ENCODE measurements at regions not wholly inside any gene's neighbourhood (a gene's known extent, or its start where the extent isn't known, plus 50 kb on each side); places are given as distances from the start of the nearest gene placed in this dataset.

DNA sequence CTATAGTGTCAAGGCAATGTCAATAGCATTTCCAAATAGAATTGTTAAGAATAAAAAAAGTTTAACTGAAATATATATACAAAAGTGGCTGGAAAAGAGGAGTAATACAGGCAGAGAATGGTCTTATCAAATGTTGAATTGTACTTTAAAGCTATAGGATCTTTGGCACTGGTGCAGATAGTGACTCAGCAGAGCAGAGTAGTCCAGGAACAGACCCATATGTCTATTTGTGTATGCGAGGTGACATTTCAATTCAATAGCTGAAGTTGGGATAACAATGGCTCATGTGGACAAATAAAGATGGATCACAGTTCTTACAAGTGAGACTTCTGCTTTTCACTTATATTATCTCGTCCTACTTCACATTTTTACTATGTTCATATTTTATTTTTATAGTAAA is 543.0 kb upstream of the B3GALT2 start:
- TF ChIP-seq, protein P1, sequence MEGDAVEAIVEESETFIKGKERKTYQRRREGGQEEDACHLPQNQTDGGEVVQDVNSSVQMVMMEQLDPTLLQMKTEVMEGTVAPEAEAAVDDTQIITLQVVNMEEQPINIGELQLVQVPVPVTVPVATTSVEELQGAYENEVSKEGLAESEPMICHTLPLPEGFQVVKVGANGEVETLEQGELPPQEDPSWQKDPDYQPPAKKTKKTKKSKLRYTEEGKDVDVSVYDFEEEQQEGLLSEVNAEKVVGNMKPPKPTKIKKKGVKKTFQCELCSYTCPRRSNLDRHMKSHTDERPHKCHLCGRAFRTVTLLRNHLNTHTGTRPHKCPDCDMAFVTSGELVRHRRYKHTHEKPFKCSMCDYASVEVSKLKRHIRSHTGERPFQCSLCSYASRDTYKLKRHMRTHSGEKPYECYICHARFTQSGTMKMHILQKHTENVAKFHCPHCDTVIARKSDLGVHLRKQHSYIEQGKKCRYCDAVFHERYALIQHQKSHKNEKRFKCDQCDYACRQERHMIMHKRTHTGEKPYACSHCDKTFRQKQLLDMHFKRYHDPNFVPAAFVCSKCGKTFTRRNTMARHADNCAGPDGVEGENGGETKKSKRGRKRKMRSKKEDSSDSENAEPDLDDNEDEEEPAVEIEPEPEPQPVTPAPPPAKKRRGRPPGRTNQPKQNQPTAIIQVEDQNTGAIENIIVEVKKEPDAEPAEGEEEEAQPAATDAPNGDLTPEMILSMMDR (IDR thresholded peaks at IDR 0.05; ENCODE audit: low read length), result no peak
- TF ChIP-seq EZH2 (IDR thresholded peaks at IDR 0.05; ENCODE audit: borderline replicate concordance, low read length), result no peak
